HepG2 (cell line): ENCODE measurements at regions not wholly inside any gene's neighbourhood (a gene's known extent, or its start where the extent isn't known, plus 50 kb on each side); places are given as distances from the start of the nearest gene placed in this dataset.
A peak's percentile ranks its signal among the peaks of the same experiment; 100 is the strongest.

Experiments used
- AGO1 ChIP-seq: fragments of 200-400 bp; formaldehyde crosslinking; IDR thresholded peaks from 2 replicates; pipeline ENCODE4 v1.6.1; 2017; ENCODE audit warnings: mild to moderate bottlenecking, low read depth, low read length, moderate library complexity; ENCODE audit not compliant: poor library complexity, severe bottlenecking
- AHDC1 ChIP-seq: sonication (generic); formaldehyde crosslinking; IDR thresholded peaks from 2 replicates; pipeline ENCODE4 v1.5.1; 2020; ENCODE audit warnings: mild to moderate bottlenecking, missing genetic modification reagents, borderline replicate concordance
- CEBPG ChIP-seq: IDR thresholded peaks from 2 replicates; pipeline ENCODE4 v1.6.1; 2016
- ESRRA ChIP-seq: sonication (generic); formaldehyde crosslinking; IDR thresholded peaks from 2 replicates; pipeline ENCODE4 v1.5.1; 2020; ENCODE audit warnings: mild to moderate bottlenecking, low read depth, missing genetic modification reagents
- GPN1 ChIP-seq: sonication (generic); formaldehyde crosslinking; IDR thresholded peaks from 2 replicates; pipeline ENCODE4 v1.5.1; 2020; ENCODE audit warnings: missing genetic modification reagents, borderline replicate concordance
- HIVEP1 ChIP-seq: sonication (generic); formaldehyde crosslinking; IDR thresholded peaks from 2 replicates; pipeline ENCODE4 v1.4.0; 2020; ENCODE audit warnings: mild to moderate bottlenecking, missing genetic modification reagents
- HNF1B ChIP-seq: sonication (generic); formaldehyde crosslinking; IDR thresholded peaks from 2 replicates; pipeline ENCODE4 v1.5.1; 2020; ENCODE audit warnings: mild to moderate bottlenecking, moderate library complexity, missing genetic modification reagents
- KAT2B ChIP-seq: fragments of 150-350 bp; IDR thresholded peaks from 2 replicates; pipeline ENCODE4 v1.6.1; 2014; ENCODE audit warnings: low read depth, low read length, borderline replicate concordance
- MBD4 ChIP-seq: IDR thresholded peaks from 2 replicates; pipeline ENCODE4 v1.6.1; 2012; ENCODE audit warnings: low read length, inconsistent platforms, borderline replicate concordance
- MED8 ChIP-seq: sonication (generic); formaldehyde crosslinking; IDR thresholded peaks from 2 replicates; pipeline ENCODE4 v1.8.1; 2023; ENCODE audit warnings: mild to moderate bottlenecking, missing genetic modification reagents; ENCODE audit not compliant: insufficient replicate concordance
- MXD3 ChIP-seq: IDR thresholded peaks from 2 replicates; pipeline ENCODE4 v1.6.1; 2016; ENCODE audit warnings: mild to moderate bottlenecking, missing biosample characterization, missing genetic modification reagents
- MYNN ChIP-seq: sonication (generic); formaldehyde crosslinking; IDR thresholded peaks from 2 replicates; pipeline ENCODE4 v1.4.0; 2020; ENCODE audit warnings: mild to moderate bottlenecking, low read depth, missing genetic modification reagents
- SYNCRIP ChIP-seq: fragments of 200-400 bp; formaldehyde crosslinking; IDR thresholded peaks from 2 replicates; pipeline ENCODE4 v1.6.1; 2018; ENCODE audit warnings: mild to moderate bottlenecking, low read depth, low read length; ENCODE audit not compliant: insufficient read depth
- TEAD3 ChIP-seq: optimal IDR thresholded peaks from 2 replicates; pipeline ENCODE3; 2016; ENCODE audit warnings: borderline replicate concordance
- TMF1 ChIP-seq: sonication (generic); formaldehyde crosslinking; IDR thresholded peaks from 2 replicates; pipeline ENCODE4 v1.8.1; 2022; ENCODE audit warnings: low read depth, missing genetic modification reagents
- ZNF12 ChIP-seq: sonication (generic); formaldehyde crosslinking; IDR thresholded peaks from 2 replicates; pipeline ENCODE4 v1.5.0; 2020; ENCODE audit warnings: missing genetic modification reagents
- ZNF564 ChIP-seq: sonication (generic); formaldehyde crosslinking; IDR thresholded peaks from 2 replicates; pipeline ENCODE4 v1.8.1; 2023; ENCODE audit warnings: mild to moderate bottlenecking, missing genetic modification reagents
- ZNF615 ChIP-seq: sonication (generic); formaldehyde crosslinking; IDR thresholded peaks from 2 replicates; pipeline ENCODE4 v1.5.0; 2020; ENCODE audit warnings: mild to moderate bottlenecking, missing genetic modification reagents, borderline replicate concordance
- ZNF652 ChIP-seq: IDR thresholded peaks from 2 replicates; pipeline ENCODE4 v1.6.1; 2016; ENCODE audit warnings: low read depth, borderline replicate concordance
- ZNF766 ChIP-seq: sonication (generic); formaldehyde crosslinking; IDR thresholded peaks from 2 replicates; pipeline ENCODE4 v1.5.0; 2020; ENCODE audit warnings: missing genetic modification reagents, borderline replicate concordance
- ZNF777 ChIP-seq: sonication (generic); formaldehyde crosslinking; IDR thresholded peaks from 2 replicates; pipeline ENCODE4 v1.4.0; 2020; ENCODE audit warnings: missing genetic modification reagents

GRCh38 chr6:137706083-137706750 lies 160.8 kb upstream of the TNFAIP3 start (continued):
- 0 out of 2 replicates have a peak, but pooled peaks have one; percentile 19 for TF ChIP-seq AHDC1 (CRISPR knock-in tag)
- TF ChIP-seq GPN1 (CRISPR knock-in tag): no peak
- TF ChIP-seq ZNF766 (CRISPR knock-in tag): no peak
- TF ChIP-seq ZNF564 (CRISPR knock-in tag): no peak
- no peak for TF ChIP-seq TMF1 (CRISPR knock-in tag)
- TF ChIP-seq KAT2B: no peak
- peak; percentile 58 for TF ChIP-seq TEAD3
- no peak for TF ChIP-seq MBD4
- TF ChIP-seq HNF1B: no peak
- TF ChIP-seq CEBPG (CRISPR knock-in tag): peak; percentile 20; the same call in 1 of the 2 replicates
- TF ChIP-seq AGO1: no peak
- no peak for TF ChIP-seq ZNF615
- no peak for TF ChIP-seq MXD3 (CRISPR knock-in tag)
- TF ChIP-seq SYNCRIP: no peak
- TF ChIP-seq ZNF777 (CRISPR knock-in tag): no peak
- no peak for TF ChIP-seq MYNN (CRISPR knock-in tag)
- no peak for TF ChIP-seq MED8 (CRISPR knock-in tag)
- TF ChIP-seq ZNF12 (CRISPR knock-in tag): no peak
- no peak for TF ChIP-seq HIVEP1 (CRISPR knock-in tag)
- no peak for TF ChIP-seq ZNF652
- no peak for TF ChIP-seq ESRRA (CRISPR knock-in tag)
